C4-2B (cell line): ENCODE measurements at regions not wholly inside any gene's neighbourhood (a gene's known extent, or its start where the extent isn't known, plus 50 kb on each side); places are given as distances from the start of the nearest gene placed in this dataset.

Source experiments
- ZFX ChIP-seq: fragments of 450-650 bp; IDR thresholded peaks from 2 replicates; pipeline ENCODE4 v1.6.1; 2017
- TF ChIP-seq, protein P1 (sequence below): fragments of 450-650 bp; conservative IDR thresholded peaks from 2 replicates; pipeline ENCODE4 v1.5.1; 2017; ENCODE audit warnings: mild to moderate bottlenecking

DNA sequence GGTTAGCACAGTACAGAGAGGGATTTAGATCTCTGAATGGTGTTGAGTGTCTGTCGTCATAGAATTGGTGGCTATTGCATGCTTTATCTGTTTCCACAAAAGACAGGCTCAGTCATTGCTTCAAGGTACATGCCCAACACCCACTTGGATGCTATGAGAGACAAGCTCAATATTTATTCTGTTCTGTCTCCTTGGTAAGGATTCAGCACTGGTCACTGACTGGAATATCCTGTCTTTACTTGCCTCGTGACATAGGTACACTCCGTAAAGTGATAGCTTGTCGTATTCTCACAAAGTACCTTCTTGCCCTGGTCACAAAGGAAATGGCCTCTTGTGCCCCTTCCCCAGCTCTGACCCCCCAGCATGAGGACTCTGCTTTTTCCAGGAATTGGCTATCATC lies 72.8 kb upstream of the CTNNB1 start:
- TF ChIP-seq, protein P1, sequence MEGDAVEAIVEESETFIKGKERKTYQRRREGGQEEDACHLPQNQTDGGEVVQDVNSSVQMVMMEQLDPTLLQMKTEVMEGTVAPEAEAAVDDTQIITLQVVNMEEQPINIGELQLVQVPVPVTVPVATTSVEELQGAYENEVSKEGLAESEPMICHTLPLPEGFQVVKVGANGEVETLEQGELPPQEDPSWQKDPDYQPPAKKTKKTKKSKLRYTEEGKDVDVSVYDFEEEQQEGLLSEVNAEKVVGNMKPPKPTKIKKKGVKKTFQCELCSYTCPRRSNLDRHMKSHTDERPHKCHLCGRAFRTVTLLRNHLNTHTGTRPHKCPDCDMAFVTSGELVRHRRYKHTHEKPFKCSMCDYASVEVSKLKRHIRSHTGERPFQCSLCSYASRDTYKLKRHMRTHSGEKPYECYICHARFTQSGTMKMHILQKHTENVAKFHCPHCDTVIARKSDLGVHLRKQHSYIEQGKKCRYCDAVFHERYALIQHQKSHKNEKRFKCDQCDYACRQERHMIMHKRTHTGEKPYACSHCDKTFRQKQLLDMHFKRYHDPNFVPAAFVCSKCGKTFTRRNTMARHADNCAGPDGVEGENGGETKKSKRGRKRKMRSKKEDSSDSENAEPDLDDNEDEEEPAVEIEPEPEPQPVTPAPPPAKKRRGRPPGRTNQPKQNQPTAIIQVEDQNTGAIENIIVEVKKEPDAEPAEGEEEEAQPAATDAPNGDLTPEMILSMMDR: no peak
- no peak for TF ChIP-seq ZFX
